ENCODE measurements at regions not wholly inside any gene's neighbourhood (a gene's known extent, or its start where the extent isn't known, plus 50 kb on each side); places are given as distances from the start of the nearest gene placed in this dataset.

DNA sequence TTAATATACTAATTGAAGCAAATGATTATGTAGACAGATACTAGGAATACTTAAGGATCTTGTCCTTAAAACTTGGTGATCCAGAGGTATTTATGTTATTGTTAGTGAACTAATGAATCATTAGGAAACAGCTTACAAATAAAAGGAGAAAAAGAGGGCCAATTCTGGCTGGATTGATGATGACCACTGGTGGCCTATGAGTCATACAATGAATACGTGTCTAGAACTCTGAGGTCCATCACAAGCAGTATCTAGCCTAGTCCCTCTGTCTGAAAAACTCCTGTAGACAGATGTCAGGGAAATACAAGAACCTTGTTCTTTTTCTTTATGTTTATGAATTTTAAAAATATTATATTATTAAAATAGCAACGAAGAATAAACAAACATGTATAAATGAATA is 51.7 kb upstream of the RTL1 start:
- DNase-seq = no peak

DNA sequence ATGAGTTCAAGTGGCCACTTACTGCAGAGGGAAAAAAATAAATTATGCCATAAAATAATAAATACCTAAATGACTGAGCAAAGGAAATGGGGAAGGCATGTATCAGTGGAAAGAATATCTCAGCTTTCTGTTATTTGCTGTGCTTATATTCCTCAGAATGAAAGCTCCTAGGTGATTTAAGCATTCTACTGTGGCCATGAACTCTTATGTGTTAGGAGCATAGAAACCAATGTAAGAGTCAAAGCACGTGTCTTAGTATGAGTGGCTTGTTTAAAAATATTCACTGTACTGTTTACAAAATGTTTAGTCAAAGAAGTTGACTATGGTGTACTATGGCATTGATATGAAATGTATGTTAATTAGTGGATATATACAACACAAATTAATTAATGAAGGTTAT is 59.0 kb upstream of the RTL1 start:
- DNase-seq = no peak

GRCh38 chr14:100965296-100965695 is 61.8 kb upstream of the RTL1 start:
- no peak for DNase-seq

DNA sequence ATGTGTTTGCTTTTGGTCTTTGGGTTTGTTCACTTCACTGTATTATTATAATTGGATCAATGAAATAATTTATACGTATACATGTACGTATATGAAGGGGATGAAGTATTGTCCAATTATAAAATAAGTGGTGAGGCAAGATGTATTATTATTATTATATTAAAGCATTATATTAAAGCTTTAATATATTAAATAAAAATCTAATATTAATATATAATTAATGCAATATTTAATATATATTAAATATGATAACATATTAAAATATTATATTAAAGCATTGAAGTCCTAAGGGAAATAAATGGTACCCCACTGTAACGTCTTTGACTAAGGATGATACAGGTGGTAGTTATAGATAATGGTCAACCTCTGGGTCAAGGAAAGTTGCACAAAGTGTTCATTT is 63.7 kb upstream of the RTL1 start:
- no peak for DNase-seq

DNA sequence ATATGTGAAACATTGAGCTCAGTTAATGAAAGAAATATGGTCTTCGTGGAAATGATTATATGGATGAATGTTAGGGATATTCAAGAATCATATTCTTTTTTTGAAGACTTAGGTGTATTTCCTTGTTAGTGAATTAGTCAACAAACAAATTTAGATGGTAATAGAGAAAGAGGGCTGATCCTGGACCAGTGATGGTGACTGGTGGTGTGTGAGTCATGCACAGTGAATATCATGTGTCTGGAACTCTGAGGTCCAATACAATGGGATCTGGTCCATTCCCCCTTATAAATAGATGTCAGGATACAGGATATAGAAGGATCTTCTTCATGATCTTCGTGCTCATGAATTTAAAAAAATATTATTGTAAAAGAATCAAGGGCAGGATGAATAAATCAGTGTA is 64.4 kb upstream of the RTL1 start:
- no peak for DNase-seq

- DNase-seq = no peak
Measured at GRCh38 chr14:100972118-100972897, 68.8 kb upstream of the RTL1 start.

DNA sequence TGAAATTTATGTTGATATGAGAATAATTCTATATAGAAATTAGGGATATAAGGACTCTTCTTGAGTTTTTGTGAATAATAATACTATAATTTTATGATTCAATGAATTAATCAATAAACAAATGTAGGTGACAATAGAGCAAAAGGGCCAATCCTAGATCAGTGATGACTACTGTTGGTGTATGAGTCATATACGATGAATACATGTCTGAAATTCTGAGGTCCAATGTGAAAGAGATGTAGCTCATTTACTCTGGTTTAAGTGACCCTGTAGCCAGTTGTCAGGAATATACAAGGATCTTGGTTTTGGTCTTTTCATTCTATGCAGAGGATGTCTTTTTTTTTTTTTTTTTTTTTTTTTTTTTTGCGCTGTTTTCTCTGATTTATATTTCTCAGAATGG is 72.1 kb upstream of the RTL1 start:
- no peak for DNase-seq

- DNase-seq = no peak
Measured at GRCh38 chr14:100979079-100979478, 75.6 kb upstream of the RTL1 start.

DNA sequence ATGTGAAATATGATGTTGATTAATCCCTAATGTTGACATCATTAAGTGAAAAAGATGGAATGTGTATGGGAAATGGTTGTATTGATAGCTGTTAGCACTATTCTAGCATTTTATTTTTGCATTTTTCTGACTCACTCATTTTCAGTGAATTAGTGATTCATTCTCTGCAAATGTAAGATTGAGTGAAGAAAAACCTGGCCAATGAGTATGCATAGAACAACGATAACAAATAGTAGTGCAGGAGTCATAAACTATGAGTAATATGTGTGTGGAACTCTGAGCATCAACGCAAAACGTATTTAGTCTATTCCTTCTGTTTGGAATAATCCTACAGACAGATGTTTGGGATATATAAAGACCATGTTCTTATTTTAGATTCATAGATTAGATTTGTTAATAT is 76.3 kb upstream of the RTL1 start:
- no peak for DNase-seq

DNA sequence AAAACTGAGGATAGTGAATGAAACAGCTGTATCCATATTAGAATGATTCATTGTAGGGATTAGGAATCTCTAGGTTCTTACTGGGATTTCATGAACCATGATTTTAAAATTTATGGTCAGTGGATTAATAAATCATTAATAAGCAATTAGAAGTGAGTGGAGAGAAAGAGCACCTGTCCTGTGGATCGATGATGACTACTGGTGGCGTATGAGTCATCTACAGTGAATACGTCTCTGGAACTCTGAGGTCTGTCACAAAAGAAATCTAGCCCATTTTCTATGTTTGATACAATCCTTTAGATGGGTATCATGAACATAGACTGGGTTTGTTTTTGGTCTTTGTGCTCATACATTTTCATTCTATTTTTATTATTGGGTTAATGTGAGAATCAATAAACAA is 77.3 kb upstream of the RTL1 start:
- DNase-seq = no peak

DNA sequence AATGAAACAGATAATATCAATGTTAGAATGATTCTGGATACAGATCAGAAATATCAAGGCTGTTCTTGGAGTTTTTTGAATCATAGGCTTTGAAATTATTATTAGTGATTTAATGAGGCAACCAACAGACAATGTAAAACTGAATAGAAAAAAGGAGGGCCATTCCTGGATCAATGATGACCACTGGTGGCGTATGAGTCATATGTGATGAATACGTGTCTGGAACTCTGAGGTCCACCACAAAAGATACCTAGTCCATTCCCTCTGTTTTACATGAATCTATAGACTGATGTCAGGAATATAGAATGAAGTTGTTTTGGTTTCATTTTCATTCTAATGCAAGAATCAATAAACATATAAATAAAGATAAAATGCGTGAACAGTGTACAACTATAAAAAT is 78.3 kb upstream of the RTL1 start:
- no peak for DNase-seq

DNA sequence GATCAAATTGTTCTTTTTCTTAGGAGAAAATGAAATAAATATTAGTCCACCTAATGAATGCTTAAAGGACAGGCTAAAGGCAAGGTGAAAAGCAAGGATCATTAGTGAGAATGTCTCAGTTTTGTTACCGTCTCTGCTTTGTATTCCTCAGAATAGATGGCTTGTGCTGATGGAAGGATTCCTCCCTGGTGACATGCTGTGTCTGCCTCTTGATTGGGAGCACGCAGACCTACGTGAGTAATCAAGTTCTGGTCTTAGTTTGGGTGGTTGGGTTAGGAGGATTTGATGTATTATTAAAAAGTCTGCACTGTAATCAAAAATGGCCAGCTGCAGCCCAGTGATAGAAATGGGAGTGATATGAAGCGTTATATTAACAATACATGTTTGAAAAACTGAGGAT is 78.8 kb upstream of the RTL1 start:
- no peak for DNase-seq

DNA sequence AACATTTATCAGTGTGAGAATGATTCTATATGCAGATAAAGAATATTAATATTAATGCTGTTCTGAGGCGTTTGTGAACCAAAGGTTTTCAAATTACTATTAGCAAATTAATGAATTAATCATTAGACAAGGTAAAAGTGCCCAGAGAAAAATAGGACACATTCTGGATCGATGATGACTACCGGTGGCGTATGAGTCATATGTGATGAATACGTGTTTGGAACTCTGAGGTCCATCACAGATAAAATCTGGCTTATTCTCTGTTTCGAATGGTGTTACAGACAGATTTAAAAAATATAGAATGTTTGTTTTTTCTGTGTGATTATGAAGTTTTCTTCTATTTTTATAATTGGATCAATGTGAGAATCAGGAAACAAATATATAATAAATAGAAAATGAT is 79.2 kb upstream of the RTL1 start:
- DNase-seq = no peak

GRCh38 chr14:100983710-100984109 is 80.2 kb upstream of the RTL1 start:
- no peak for DNase-seq

GRCh38 chr14:100988011-100988410 is 84.5 kb upstream of the RTL1 start:
- DNase-seq = no peak

DNA sequence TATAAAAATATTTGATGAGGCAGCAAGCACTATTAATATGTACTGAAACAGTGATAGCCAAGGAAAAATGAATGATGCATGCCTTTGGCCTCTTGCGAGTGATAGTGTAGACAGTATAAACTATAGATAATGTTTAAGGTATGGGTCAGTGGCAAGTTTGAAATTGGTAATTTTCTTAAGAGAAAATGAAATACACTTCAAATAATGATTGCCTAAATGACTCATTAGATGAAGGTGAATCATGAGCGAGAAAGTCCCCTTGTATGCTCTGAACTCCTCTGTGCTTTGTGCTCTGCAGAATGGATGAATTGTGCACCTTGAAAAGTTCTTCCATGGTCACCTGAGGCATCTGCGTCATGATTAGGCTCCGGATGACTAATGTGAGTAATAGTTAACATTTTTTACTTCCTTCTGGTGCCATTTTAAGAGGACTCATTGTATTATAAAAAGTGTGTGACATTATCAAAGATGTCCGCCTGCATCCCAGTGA is 84.9 kb upstream of the RTL1 start:
- no peak for DNase-seq

DNA sequence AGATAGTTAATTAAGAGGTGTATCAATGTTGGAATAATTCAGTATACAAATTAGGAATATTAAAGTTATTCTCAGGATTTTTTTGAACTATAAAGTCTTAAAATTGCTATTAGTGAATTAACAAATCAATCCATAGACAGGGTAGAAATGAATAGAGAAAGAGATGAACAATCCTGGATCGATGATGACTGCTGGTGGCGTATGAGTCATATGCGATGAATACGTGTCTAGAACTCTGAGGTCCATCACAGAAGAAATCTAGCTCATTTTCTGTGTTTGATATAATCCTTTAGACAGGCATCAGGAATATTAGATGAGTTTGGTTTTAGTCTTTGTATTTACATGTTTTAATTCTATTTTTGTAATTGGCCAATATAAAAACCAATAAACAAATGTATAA is 85.4 kb upstream of the RTL1 start:
- DNase-seq = no peak

DNA sequence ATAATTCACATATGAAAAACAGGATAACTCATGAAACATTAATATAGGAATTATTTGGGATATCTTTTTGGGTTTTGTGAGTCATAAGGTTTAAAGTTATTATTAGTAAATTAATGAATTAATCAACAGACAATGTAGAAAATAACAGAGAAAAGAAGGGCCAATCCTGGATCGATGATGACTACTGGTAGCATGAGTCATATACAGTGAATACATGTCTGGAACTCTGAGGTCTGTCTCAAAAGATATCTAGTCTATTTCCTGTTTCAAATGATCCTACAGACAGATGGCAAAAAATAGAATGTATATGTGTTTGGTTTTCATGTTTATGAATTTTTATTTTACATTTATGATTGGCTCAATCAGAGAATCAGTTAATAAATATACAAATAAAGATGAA is 86.4 kb upstream of the RTL1 start:
- DNase-seq = no peak

GRCh38 chr14:100994082-100994481 is 90.6 kb upstream of the RTL1 start:
- no peak for DNase-seq

- no peak for DNase-seq
Measured at GRCh38 chr14:100994756-100995330, 91.3 kb upstream of the RTL1 start.

DNA sequence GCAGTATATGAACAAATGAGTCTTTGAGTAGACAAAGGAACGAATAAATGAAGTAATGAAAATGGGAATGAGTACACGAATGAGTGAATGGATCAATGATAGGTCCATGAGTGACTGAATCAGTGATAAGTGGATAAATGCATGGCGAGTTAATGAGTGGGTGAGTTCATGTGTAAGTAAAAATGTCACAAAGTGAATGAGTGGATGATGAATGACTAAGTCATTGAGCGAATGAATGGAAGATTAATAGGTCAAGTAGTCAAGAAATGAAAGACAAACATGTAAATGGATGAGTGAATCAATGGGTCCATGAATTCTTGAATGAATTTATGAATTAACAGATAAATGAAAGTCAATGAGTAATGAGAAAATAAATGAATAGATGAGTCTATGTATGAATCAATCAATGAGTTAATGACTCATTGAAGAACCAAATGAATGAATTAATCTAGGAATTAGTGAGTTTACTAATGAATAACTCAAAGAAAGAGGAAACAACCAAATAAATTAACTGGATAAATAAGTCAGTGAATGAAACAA is 97.3 kb upstream of the RTL1 start:
- no peak for DNase-seq

GRCh38 chr14:101001311-101002069 is 98.0 kb upstream of the RTL1 start:
- no peak for DNase-seq

- DNase-seq = no peak
Measured at GRCh38 chr14:101002738-101003137, 99.2 kb upstream of the RTL1 start.

- no peak for DNase-seq
Measured at GRCh38 chr14:101004176-101004575, 100.7 kb upstream of the RTL1 start.

Measured in activated naive CD4-positive, alpha-beta T cell treated with anti-CD3 and anti-CD28 coated beads, Interleukin-2, amount 50 U/mL, for 16 hours (primary cell).